ENCODE measurements at regions not wholly inside any gene's neighbourhood (a gene's known extent, or its start where the extent isn't known, plus 50 kb on each side); places are given as distances from the start of the nearest gene placed in this dataset.
A peak's percentile ranks its signal among the peaks of the same experiment; 100 is the strongest.
"Not testable (repeated sequence)": the region's sequence is repeated elsewhere in the genome, so short reads cannot be mapped to it uniquely, and the experiment has no call there.

DNA sequence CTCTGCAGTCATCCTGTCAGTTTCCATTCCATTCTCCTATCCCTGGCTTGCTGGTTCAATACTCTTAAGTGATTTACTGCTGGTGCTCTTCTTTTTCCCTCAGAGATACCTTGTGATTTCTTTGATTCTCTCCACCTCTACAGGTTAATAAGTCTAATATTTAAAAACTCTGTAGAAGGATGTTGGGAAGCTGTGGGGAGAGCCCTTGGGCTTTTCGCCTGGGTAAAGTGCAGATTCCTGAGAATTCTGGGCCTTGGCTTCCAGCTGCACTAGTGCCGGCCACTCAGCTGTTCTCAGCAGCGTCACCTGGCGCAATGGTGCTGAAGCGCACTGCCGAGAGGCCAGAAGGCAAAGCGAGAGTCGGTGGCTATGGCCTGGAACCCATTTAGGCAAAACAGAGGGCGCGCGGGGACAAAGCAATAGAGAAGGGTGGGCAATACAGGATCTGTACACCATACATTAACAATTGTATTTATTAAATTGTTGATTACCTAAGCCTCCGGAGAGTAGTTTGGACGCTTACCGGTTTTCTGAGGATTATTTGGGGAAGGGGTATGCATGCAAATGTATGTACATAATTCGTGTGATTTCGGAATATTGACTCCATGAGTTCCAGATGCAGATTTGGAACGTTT, 130.3 kb downstream of the PPIAL4A start:
- not testable (repeated sequence) for H3K9me3 ChIP-seq (ENCODE audit: control insufficient read depth, low read length); H3K4me1 ChIP-seq (ENCODE audit: control insufficient read depth, insufficient read depth, low read length); H3K27me3 ChIP-seq (ENCODE audit: control insufficient read depth, insufficient read depth, low read length, poor library complexity, severe bottlenecking); H3K27ac ChIP-seq (ENCODE audit: insufficient read depth, low read depth, low read length, poor library complexity, severe bottlenecking); H3K36me3 ChIP-seq (ENCODE audit: control insufficient read depth, insufficient read depth, low read length)
- H3K4me3 ChIP-seq (ENCODE audit: insufficient read depth, low read depth, low read length): peak overlapping the region; percentile 10
- WGBS, 2 experiments: no CpG with 5 or more reads among the region's 17 CpGs

DNA sequence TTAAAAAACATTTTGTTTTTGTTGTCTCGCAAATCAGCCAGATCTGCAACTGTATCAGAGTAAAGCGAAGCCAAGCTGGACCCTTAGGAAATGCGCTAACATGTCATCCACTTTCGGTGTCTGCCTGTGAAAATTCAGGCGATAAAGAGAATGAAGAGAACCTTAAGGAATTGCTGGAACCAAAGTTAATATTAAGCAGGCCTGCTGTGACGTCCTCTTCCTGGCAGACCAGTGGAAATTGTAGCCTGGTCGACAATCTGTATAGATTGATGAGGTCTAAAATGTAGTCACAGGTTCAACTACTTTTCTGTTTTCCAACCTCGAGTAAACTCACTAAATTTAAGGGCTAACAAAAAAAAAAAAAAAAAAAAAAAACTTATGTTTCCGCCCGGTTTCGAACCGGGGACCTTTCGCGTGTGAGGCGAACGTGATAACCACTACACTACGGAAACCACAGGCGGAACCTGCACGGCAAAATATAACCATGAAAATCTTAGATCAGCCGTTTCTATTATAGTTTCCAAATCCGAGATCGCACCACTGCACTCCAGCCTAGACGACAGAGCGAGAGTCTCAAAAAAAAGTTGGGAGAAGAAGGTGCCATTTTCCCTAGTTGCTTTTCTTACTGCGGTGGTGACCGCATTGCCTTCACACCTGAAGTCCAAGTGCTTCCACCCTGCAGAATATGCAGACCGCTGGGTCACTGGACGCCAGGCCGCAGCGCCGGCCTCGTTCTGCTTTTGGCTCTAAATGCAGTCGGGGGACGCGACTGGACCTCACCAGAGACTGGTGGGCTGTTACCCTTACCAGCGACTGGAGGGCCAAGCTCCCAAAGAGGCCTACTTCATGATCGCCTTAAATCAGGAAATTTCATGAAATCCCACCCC, 131.0 kb downstream of the PPIAL4A start:
- H3K27me3 ChIP-seq (ENCODE audit: control insufficient read depth, insufficient read depth, low read length, poor library complexity, severe bottlenecking); H3K36me3 ChIP-seq (ENCODE audit: control insufficient read depth, insufficient read depth, low read length); H3K4me1 ChIP-seq (ENCODE audit: control insufficient read depth, insufficient read depth, low read length); H3K9me3 ChIP-seq (ENCODE audit: control insufficient read depth, low read length); H3K27ac ChIP-seq (ENCODE audit: insufficient read depth, low read depth, low read length, poor library complexity, severe bottlenecking): not testable (repeated sequence)
- WGBS, 2 experiments: 4 to 7% methylated on average over 15 to 19 of the region's 37 CpGs
- peak overlapping the region; percentile 33 for H3K4me3 ChIP-seq (ENCODE audit: insufficient read depth, low read depth, low read length)

DNA sequence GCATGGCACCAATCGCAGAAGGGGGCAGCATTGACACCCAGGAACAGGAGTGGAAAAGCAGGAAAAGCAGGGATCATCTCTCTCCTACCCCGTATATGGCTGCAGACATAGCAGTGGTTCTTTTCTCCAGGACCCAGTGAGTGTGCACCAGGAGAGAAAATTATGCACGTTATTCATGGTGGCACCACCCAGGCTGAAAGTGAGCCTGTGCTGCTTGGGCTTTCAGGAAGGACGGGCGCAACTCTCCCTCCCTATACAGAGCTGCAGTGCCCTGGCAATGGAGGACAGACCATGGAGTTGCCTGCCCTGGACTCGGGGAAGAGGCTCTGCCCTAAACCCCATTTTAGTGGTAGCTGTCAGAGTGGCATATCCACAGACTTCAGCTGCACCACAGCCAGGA, 132.1 kb downstream of the PPIAL4A start:
- not testable (repeated sequence) for H3K4me3 ChIP-seq (ENCODE audit: insufficient read depth, low read depth, low read length); H3K4me1 ChIP-seq (ENCODE audit: control insufficient read depth, insufficient read depth, low read length); H3K9me3 ChIP-seq (ENCODE audit: control insufficient read depth, low read length); H3K27ac ChIP-seq (ENCODE audit: insufficient read depth, low read depth, low read length, poor library complexity, severe bottlenecking); H3K27me3 ChIP-seq (ENCODE audit: control insufficient read depth, insufficient read depth, low read length, poor library complexity, severe bottlenecking); H3K36me3 ChIP-seq (ENCODE audit: control insufficient read depth, insufficient read depth, low read length)
- WGBS, 2 experiments: 36 to 53% methylated on average over 4 of the region's 6 CpGs

DNA sequence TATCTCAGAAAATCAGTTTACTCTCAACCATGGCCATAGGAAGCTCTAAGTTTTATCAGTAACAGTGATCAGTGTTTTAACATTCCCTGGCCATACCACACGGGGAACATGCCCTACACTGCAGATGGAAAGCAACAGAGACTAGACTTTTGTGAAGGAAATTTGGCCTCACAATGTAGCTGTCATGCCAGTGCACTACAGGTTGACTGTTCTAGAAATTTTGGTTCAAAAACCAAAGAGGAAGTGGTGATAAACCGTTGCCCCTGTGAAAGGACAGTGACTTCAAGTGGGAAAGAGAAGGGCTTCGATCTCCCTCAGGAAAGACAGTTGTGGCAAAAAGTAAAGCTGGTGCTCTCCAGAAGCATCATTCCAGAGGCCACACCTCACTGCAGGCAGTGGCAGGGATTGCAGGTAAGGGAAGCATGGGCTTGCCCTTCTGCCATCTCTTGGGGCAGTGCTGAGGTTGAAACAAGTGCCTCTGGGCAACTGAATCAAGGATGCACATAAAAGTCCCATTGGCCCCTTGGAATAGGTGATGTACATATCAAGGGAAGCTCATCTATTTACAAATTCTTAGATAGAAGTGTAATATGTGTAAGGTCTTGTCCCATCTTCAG, 143.4 kb downstream of the PPIAL4A start:
- not testable (repeated sequence) for H3K36me3 ChIP-seq (ENCODE audit: control insufficient read depth, insufficient read depth, low read length); H3K9me3 ChIP-seq (ENCODE audit: control insufficient read depth, low read length); H3K27ac ChIP-seq (ENCODE audit: insufficient read depth, low read depth, low read length, poor library complexity, severe bottlenecking); H3K4me3 ChIP-seq (ENCODE audit: insufficient read depth, low read depth, low read length); H3K27me3 ChIP-seq (ENCODE audit: control insufficient read depth, insufficient read depth, low read length, poor library complexity, severe bottlenecking); H3K4me1 ChIP-seq (ENCODE audit: control insufficient read depth, insufficient read depth, low read length)
- WGBS, 2 experiments: 76 to 100% methylated on average over 1 to 2 of the region's 3 CpGs

DNA sequence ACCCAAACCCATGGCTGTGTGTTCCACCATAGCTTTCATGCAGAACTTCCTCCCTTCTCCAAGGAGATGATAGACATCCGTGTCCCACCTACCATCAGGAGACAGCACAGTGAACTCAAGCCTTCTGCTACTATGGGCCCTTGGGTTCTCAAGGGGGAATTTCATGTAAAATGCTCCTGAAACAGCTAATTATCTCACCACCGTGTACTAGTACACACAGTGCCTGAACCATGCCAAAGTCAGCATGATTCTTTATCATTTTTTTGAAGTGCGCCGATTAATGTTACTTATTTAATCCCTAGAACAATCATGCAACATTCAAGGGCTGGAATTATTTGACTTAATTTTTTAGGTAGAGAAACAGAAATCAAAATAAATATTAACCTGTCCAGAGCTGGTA, 147.2 kb downstream of the PPIAL4A start:
- not testable (repeated sequence) for H3K4me3 ChIP-seq (ENCODE audit: insufficient read depth, low read depth, low read length); H3K36me3 ChIP-seq (ENCODE audit: control insufficient read depth, insufficient read depth, low read length); H3K4me1 ChIP-seq (ENCODE audit: control insufficient read depth, insufficient read depth, low read length); H3K27me3 ChIP-seq (ENCODE audit: control insufficient read depth, insufficient read depth, low read length, poor library complexity, severe bottlenecking); H3K9me3 ChIP-seq (ENCODE audit: control insufficient read depth, low read length); H3K27ac ChIP-seq (ENCODE audit: insufficient read depth, low read depth, low read length, poor library complexity, severe bottlenecking)
- no CpG with 5 or more reads among the region's 4 CpGs for WGBS, 2 experiments

DNA sequence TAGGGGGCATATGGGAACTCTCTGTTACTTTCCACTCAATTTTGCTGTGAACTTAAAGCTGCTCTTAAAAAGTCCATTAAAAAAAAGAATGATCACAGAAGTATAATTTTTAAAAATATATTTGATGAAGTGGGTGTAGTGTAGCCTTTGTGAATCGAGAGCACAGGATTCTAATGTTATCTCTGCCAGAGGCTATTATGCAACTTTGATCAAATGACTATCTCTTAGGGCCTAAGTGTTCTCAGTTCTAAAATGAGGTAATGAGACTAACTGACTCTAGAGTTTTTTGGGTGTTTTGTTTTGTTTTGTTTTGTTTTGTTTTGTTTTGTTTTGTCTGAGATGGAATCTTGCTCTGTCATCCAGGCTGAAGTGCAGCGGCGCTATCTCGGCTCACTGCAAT, 143.2 kb downstream of the FAM72B start:
- WGBS, 2 experiments: 95 to 96% methylated on average over 3 of the region's 4 CpGs
- not testable (repeated sequence) for H3K27me3 ChIP-seq (ENCODE audit: control insufficient read depth, insufficient read depth, low read length, poor library complexity, severe bottlenecking); H3K9me3 ChIP-seq (ENCODE audit: control insufficient read depth, low read length); H3K36me3 ChIP-seq (ENCODE audit: control insufficient read depth, insufficient read depth, low read length); H3K4me1 ChIP-seq (ENCODE audit: control insufficient read depth, insufficient read depth, low read length); H3K27ac ChIP-seq (ENCODE audit: insufficient read depth, low read depth, low read length, poor library complexity, severe bottlenecking); H3K4me3 ChIP-seq (ENCODE audit: insufficient read depth, low read depth, low read length)

DNA sequence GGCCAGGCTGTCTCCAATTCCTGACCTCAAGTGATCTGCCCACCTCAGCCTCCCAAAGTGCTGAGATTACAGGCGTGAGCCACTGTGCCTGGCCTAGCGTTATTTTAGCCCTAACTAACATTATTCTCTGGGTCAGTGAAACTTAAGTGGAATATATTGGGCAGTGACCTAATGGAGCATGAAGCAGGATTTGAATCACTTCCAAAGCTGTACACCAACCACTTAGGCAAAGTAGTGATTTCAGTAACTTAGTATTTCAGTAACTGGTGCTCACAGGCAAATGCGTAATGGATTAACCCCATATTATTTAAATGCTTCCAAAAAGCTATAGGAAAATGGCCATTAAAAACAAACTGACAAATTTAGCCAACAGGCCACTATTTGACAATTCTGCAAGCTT, 142.6 kb downstream of the FAM72B start:
- H3K4me3 ChIP-seq (ENCODE audit: insufficient read depth, low read depth, low read length); H3K27ac ChIP-seq (ENCODE audit: insufficient read depth, low read depth, low read length, poor library complexity, severe bottlenecking); H3K27me3 ChIP-seq (ENCODE audit: control insufficient read depth, insufficient read depth, low read length, poor library complexity, severe bottlenecking); H3K4me1 ChIP-seq (ENCODE audit: control insufficient read depth, insufficient read depth, low read length); H3K36me3 ChIP-seq (ENCODE audit: control insufficient read depth, insufficient read depth, low read length); H3K9me3 ChIP-seq (ENCODE audit: control insufficient read depth, low read length): not testable (repeated sequence)
- WGBS, 2 experiments: 87 to 100% methylated on average over 2 of the region's 3 CpGs

DNA sequence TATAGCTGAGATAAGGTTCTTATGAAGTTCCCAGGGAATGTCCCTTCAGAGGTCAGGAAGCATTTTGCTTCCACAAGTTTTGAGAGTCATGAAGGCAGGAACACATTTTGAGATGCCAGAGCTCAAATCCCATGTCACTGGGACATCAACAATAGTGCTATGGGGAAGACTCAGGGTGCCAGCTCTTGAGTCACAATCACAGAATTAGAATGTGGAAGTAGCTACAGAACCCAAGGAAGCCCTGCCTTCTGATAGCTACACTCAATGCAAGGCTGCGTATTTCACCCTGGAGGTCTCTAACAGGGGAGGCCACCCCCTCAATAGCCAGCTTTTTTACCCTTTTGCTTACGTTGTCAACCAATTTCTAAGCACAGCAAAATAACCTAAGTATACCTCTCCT, 141.3 kb downstream of the FAM72B start:
- H3K4me1 ChIP-seq (ENCODE audit: control insufficient read depth, insufficient read depth, low read length); H3K9me3 ChIP-seq (ENCODE audit: control insufficient read depth, low read length); H3K27ac ChIP-seq (ENCODE audit: insufficient read depth, low read depth, low read length, poor library complexity, severe bottlenecking); H3K4me3 ChIP-seq (ENCODE audit: insufficient read depth, low read depth, low read length); H3K27me3 ChIP-seq (ENCODE audit: control insufficient read depth, insufficient read depth, low read length, poor library complexity, severe bottlenecking); H3K36me3 ChIP-seq (ENCODE audit: control insufficient read depth, insufficient read depth, low read length): not testable (repeated sequence)
- 92 to 93% methylated on average over 1 of the region's 2 CpGs for WGBS, 2 experiments

DNA sequence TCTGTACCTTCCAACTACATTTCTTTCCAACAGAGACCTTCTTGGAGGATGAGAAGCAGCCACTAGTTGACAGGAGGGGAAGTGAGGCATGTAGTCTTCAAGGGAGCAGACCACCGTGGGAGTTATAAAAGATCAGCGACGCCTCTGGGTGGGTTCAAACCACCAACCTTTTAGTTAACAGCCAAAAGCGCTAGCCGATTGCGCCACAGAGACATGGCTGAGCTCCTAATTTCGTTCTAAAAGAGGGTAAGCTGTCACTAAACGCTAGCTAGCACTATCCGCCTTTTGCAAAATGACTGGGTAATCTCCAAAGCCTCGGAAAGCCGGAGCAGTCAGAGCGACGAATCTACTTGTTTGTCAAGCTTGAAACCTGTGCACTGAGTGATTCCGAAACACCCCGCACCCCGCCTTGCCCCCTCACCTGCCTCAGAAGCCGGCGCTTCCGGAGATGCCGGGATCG, 135.8 kb downstream of the FAM72B start:
- H3K27ac ChIP-seq (ENCODE audit: insufficient read depth, low read depth, low read length, poor library complexity, severe bottlenecking); H3K36me3 ChIP-seq (ENCODE audit: control insufficient read depth, insufficient read depth, low read length); H3K4me3 ChIP-seq (ENCODE audit: insufficient read depth, low read depth, low read length); H3K4me1 ChIP-seq (ENCODE audit: control insufficient read depth, insufficient read depth, low read length); H3K9me3 ChIP-seq (ENCODE audit: control insufficient read depth, low read length): not testable (repeated sequence)
- 87 to 89% methylated on average over 13 to 16 of the region's 21 CpGs for WGBS, 2 experiments
- peaks cover 23% of the 10 kb centered on the region for H3K27me3 ChIP-seq (ENCODE audit: control insufficient read depth, insufficient read depth, low read length, poor library complexity, severe bottlenecking)

DNA sequence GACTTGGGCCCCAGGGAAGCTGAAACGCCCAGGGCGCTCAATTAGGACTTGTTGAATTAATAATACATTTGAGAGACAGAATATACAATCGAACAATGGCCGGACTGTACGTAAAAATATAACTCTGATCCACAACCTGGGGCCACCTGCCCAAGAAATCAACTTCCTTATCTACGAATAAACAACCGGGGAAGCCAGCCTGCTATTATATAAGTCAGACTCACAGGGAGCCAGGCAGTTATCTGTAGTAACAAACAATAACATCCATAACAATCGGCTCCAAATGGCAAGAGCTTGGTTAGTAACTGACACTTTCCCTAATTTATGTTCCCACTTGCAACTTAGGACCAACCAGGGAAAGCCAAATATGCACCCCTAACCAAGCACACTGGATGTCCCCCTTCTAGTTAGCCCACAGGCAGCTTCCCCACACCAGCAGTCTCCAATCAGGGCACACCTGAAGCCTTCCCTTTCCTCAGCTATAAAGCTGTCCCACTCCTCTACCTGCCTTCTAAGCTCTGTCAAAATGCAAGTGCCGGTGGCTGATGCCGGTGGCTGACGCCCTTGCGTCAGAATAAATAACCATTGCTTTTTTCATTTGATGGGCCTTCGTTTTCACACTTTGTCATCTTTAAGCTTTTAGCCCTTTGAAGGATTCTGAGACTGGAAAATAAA, 135.2 kb downstream of the FAM72B start:
- H3K9me3 ChIP-seq (ENCODE audit: control insufficient read depth, low read length); H3K27ac ChIP-seq (ENCODE audit: insufficient read depth, low read depth, low read length, poor library complexity, severe bottlenecking); H3K4me3 ChIP-seq (ENCODE audit: insufficient read depth, low read depth, low read length); H3K36me3 ChIP-seq (ENCODE audit: control insufficient read depth, insufficient read depth, low read length); H3K4me1 ChIP-seq (ENCODE audit: control insufficient read depth, insufficient read depth, low read length): not testable (repeated sequence)
- peaks cover 23% of the 10 kb centered on the region for H3K27me3 ChIP-seq (ENCODE audit: control insufficient read depth, insufficient read depth, low read length, poor library complexity, severe bottlenecking)
- WGBS, 2 experiments: no CpG with 5 or more reads among the region's 13 CpGs

Data from ectodermal cell (in vitro differentiated cells).